Neural cell (in vitro differentiated cells): ENCODE measurements at regions not wholly inside any gene's neighbourhood (a gene's known extent, or its start where the extent isn't known, plus 50 kb on each side); places are given as distances from the start of the nearest gene placed in this dataset.

Experiments
- H2AFZ ChIP-seq: fragments of 200-600, 300-800 bp; sonication (generic), shearing (Covaris generic); 2 replicates; pipeline ENCODE4 v1.6.0; 2014; ENCODE audit warnings: low read depth, mild to moderate bottlenecking, antibody characterized with exemption, low read length, moderate library complexity
- H3F3A ChIP-seq: fragments of 200-600 bp; shearing (Covaris generic); 2 replicates; pipeline ENCODE4 v1.6.1; 2016; ENCODE audit warnings: mild to moderate bottlenecking, moderate library complexity, mixed read lengths, antibody characterized with exemption, low read length; ENCODE audit not compliant: insufficient read depth, poor library complexity, severe bottlenecking
- H3K27ac ChIP-seq: fragments of 200-600, 300-800 bp; sonication (generic), shearing (Covaris generic); 2 replicates; pipeline ENCODE4 v1.5.1; 2014; ENCODE audit warnings: mild to moderate bottlenecking, low read length, moderate library complexity
- H3K27me3 ChIP-seq: fragments of 300-800, 200-600 bp; sonication (generic), shearing (Covaris generic); 2 replicates; pipeline ENCODE4 v1.6.0; 2014; ENCODE audit warnings: mild to moderate bottlenecking, low read depth, low read length, moderate library complexity; ENCODE audit not compliant: insufficient read depth
- H3K36me3 ChIP-seq: fragments of 300-800, 200-600 bp; sonication (generic), shearing (Covaris generic); 2 replicates; pipeline ENCODE4 v1.5.1; 2014; ENCODE audit warnings: mild to moderate bottlenecking, antibody characterized with exemption, low read length, moderate library complexity; ENCODE audit not compliant: insufficient read depth
- H3K4me2 ChIP-seq: fragments of 300-800, 200-600 bp; sonication (generic), shearing (Covaris generic); 2 replicates; pipeline ENCODE4 v1.6.0; 2014; ENCODE audit warnings: mild to moderate bottlenecking, low read length
- H3K4me3 ChIP-seq: fragments of 300-800, 200-600 bp; sonication (generic), shearing (Covaris generic); 2 replicates; pipeline ENCODE4 v1.5.1; 2014; ENCODE audit warnings: mild to moderate bottlenecking, low read length, moderate library complexity
- H3K79me2 ChIP-seq: fragments of 200-600 bp; shearing (Covaris generic); replicated peaks from 2 replicates; pipeline ENCODE4 v1.6.0; 2014; ENCODE audit warnings: mild to moderate bottlenecking, low read length, moderate library complexity; ENCODE audit not compliant: insufficient read depth
- H3K9ac ChIP-seq: fragments of 300-800, 200-600 bp; sonication (generic), shearing (Covaris generic); 2 replicates; pipeline ENCODE4 v1.6.1; 2016; ENCODE audit warnings: mild to moderate bottlenecking, low read length, mixed read lengths
- H3K9me2 ChIP-seq: fragments of 200-600 bp; shearing (Covaris generic); 2 replicates; pipeline ENCODE4 v1.6.1; 2016; ENCODE audit warnings: mild to moderate bottlenecking, low read length, mixed read lengths; ENCODE audit not compliant: insufficient read depth
- H3K9me3 ChIP-seq: fragments of 200-600, 300-800 bp; sonication (generic), shearing (Covaris generic); 2 replicates; pipeline ENCODE4 v1.6.1; 2016; ENCODE audit warnings: mild to moderate bottlenecking, mixed run types, low read length, moderate library complexity, mixed read lengths
- H4K20me1 ChIP-seq: fragments of 200-600 bp; shearing (Covaris generic); 2 replicates; pipeline ENCODE4 v1.6.1; 2016; ENCODE audit warnings: mild to moderate bottlenecking, mixed run types; ENCODE audit not compliant: insufficient read depth
- CTCF ChIP-seq: fragments of 450-650 bp; IDR thresholded peaks from 2 replicates; pipeline ENCODE4 v1.5.1; 2014; ENCODE audit warnings: antibody characterized with exemption, mild to moderate bottlenecking, moderate library complexity; ENCODE audit not compliant: poor library complexity, severe bottlenecking
- EP300 ChIP-seq: fragments of 450-650 bp; conservative IDR thresholded peaks from 2 replicates; pipeline ENCODE4 v1.6.1; 2014; ENCODE audit warnings: antibody characterized with exemption, mild to moderate bottlenecking, moderate library complexity; ENCODE audit not compliant: poor library complexity, severe bottlenecking
- EZH2 ChIP-seq: fragments of 200-600, 300-800 bp; shearing (Covaris generic), sonication (generic); IDR thresholded peaks from 2 replicates; pipeline ENCODE4 v1.6.1; 2014; ENCODE audit warnings: antibody characterized with exemption, low read length, borderline replicate concordance, mild to moderate bottlenecking; ENCODE audit not compliant: insufficient read depth, poor library complexity, severe bottlenecking
- MXI1 ChIP-seq: fragments of 450-650 bp; conservative IDR thresholded peaks from 2 replicates; pipeline ENCODE4 v1.6.1; 2014; ENCODE audit warnings: antibody characterized with exemption, mild to moderate bottlenecking; ENCODE audit not compliant: poor library complexity, severe bottlenecking
- POLR2AphosphoS5 ChIP-seq: IDR thresholded peaks from 2 replicates; pipeline ENCODE4 v1.6.1; 2012
- RAD21 ChIP-seq: fragments of 450-650 bp; conservative IDR thresholded peaks from 2 replicates; pipeline ENCODE4 v1.6.1; 2014; ENCODE audit warnings: antibody characterized with exemption, mild to moderate bottlenecking, moderate library complexity
- SMC3 ChIP-seq: fragments of 450-650 bp; conservative IDR thresholded peaks from 2 replicates; pipeline ENCODE4 v1.6.1; 2014; ENCODE audit warnings: antibody characterized with exemption, mild to moderate bottlenecking, moderate library complexity; ENCODE audit not compliant: poor library complexity
- TF ChIP-seq, protein P1 (sequence below): IDR thresholded peaks from 2 replicates; pipeline ENCODE4 v1.6.1; 2012; ENCODE audit warnings: borderline replicate concordance

DNA sequence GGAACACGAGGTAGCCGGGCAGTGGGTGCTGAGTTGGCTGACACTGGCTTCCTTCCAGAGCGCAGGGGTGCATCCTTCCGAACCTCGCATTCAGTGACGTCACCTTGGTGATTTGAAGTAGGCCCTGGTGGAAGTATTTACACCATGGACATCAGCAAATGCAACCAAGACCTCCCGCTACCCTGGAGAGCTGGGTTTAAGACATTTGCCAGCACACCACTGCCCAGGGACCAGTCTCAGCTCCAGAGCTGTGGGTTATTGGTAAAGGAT lies 106.4 kb upstream of the GPR26 start:
- H3F3A ChIP-seq: no peaks in the 10 kb centered on the region
- no peaks in the 10 kb centered on the region for H3K9me2 ChIP-seq
- TF ChIP-seq EZH2 (no peak), EP300 (no peak), RAD21 (no peak)
- peaks cover 8% of the 10 kb centered on the region for H3K27me3 ChIP-seq
- H3K79me2 ChIP-seq: no peaks in the 10 kb centered on the region
- no peak overlapping the region for H3K4me2 ChIP-seq
- no peak overlapping the region for H2AFZ ChIP-seq
- H4K20me1 ChIP-seq: no peaks in the 10 kb centered on the region
- no peak overlapping the region for H3K9ac ChIP-seq
- H3K36me3 ChIP-seq: no peaks in the 10 kb centered on the region
- no peak overlapping the region for H3K27ac ChIP-seq
- no peaks in the 10 kb centered on the region for H3K9me3 ChIP-seq
- no peak overlapping the region for H3K4me3 ChIP-seq

DNA sequence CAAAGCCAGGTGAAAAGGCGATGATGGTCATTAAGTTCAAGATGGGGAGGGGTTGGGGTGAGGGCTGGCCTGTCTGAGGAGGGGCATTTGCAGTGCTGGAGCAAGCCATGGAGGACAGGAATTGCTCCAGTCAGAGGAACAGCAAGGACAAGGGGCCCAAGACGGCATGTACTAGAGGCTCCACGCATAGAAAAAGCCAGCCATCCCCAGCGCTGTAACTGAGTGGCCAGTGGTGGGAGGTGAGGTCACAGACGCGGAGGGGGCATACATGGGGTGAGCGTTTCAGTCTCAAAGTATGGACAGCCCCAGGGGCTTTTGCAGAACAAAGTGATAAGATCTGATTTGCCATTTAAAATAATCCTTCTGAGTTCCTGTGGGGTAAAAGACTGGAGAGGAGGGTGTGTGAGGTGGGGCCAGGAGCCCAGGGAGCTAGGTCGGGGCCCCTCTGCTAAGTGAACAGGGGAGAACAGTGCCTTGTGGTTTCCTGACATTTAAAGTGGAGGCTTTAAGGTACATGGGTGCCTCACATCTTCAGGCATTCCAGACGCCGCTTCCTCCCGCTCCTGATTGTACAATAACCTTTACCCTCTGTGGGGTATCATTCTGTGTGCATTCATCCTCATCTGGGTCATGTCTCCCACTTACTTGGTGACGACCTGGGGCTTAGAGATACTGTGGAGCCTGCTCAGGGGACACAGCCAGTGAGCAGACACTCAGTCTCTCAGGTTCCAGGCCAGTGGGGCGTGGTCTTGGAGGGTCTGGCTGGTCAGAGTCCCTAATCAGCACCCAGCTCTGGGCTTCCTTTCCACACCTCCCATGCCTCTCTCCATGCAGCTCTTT lies 105.6 kb upstream of the GPR26 start:
- Histone ChIP-seq H3K9ac (no peak overlapping the region), H3K36me3 (no peaks in the 10 kb centered on the region)

More for the DNA sequence above, 105.6 kb upstream of the GPR26 start:
- Histone ChIP-seq H3K79me2 (no peaks in the 10 kb centered on the region), H3K4me3 (no peak overlapping the region), H3K27ac (no peak overlapping the region), H2AFZ (no peak overlapping the region), H3K4me2 (no peak overlapping the region), H3K9me2 (no peaks in the 10 kb centered on the region), H3K27me3 (peaks cover 8% of the 10 kb centered on the region), H3K9me3 (no peaks in the 10 kb centered on the region), H3F3A (no peaks in the 10 kb centered on the region), H4K20me1 (no peaks in the 10 kb centered on the region)
- TF ChIP-seq CTCF (no peak), RAD21 (no peak), EZH2 (no peak), EP300 (no peak), MXI1 (no peak), SMC3 (no peak), POLR2AphosphoS5 (no peak)
- TF ChIP-seq, protein P1, sequence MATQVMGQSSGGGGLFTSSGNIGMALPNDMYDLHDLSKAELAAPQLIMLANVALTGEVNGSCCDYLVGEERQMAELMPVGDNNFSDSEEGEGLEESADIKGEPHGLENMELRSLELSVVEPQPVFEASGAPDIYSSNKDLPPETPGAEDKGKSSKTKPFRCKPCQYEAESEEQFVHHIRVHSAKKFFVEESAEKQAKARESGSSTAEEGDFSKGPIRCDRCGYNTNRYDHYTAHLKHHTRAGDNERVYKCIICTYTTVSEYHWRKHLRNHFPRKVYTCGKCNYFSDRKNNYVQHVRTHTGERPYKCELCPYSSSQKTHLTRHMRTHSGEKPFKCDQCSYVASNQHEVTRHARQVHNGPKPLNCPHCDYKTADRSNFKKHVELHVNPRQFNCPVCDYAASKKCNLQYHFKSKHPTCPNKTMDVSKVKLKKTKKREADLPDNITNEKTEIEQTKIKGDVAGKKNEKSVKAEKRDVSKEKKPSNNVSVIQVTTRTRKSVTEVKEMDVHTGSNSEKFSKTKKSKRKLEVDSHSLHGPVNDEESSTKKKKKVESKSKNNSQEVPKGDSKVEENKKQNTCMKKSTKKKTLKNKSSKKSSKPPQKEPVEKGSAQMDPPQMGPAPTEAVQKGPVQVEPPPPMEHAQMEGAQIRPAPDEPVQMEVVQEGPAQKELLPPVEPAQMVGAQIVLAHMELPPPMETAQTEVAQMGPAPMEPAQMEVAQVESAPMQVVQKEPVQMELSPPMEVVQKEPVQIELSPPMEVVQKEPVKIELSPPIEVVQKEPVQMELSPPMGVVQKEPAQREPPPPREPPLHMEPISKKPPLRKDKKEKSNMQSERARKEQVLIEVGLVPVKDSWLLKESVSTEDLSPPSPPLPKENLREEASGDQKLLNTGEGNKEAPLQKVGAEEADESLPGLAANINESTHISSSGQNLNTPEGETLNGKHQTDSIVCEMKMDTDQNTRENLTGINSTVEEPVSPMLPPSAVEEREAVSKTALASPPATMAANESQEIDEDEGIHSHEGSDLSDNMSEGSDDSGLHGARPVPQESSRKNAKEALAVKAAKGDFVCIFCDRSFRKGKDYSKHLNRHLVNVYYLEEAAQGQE: no peak
